Testis (tissue), 2 donors: ENCODE measurements at regions not wholly inside any gene's neighbourhood (a gene's known extent, or its start where the extent isn't known, plus 50 kb on each side); places are given as distances from the start of the nearest gene placed in this dataset.

Experiments used
- DNase-seq: peaks from one replicate; pipeline ENCODE4 v3.0.0-alpha.2; 2019
- H3K27ac ChIP-seq, 2 donors: fragments of 200-600 bp; sonication (generic); one replicate each; pipeline ENCODE4 v1.5.1; 2019
- H3K27me3 ChIP-seq: fragments of 200-600 bp; sonication (generic); one replicate; pipeline ENCODE4 v1.5.1; 2019
- H3K36me3 ChIP-seq: fragments of 200-600 bp; sonication (generic); one replicate; pipeline ENCODE4 v1.5.1; 2017; ENCODE audit warnings: low read depth; ENCODE audit errors: missing control alignments
- H3K4me1 ChIP-seq: fragments of 200-600 bp; sonication (generic); one replicate; pipeline ENCODE4 v1.5.1; 2019
- H3K4me3 ChIP-seq, 2 donors: fragments of 200-600 bp; sonication (generic); one replicate each; pipeline ENCODE4 v1.5.1; 2017 to 2019
- H3K9me3 ChIP-seq: fragments of 200-600 bp; sonication (generic); one replicate; pipeline ENCODE4 v1.5.1; 2017
- POLR2A ChIP-seq: fragments of 450-650 bp; IDR thresholded peaks from one replicate; pipeline ENCODE4 v1.6.1; 2017; ENCODE audit warnings: antibody characterized with exemption, mild to moderate bottlenecking, moderate library complexity
- WGBS, 2 donors: methylation state at CpG; one replicate each; pipeline ENCODE4 v1.1.5; 2018; 5-methylcytosine and 5-hydroxymethylcytosine counted together
- intact Hi-C: fragments of 100-400 bp; cut with DNase I; formaldehyde crosslinking; loops from one replicate; pipeline ENCODE4 v1.15.1; 2023; ENCODE audit warnings: low total_unique reads
- TF ChIP-seq, protein P1 (sequence below), 3 experiments: fragments of 450-650 bp in 2 of 3; fragments of 200-600 bp in 1 of 3; sonication (generic) in 1 of 3; IDR thresholded peaks; one replicate each; pipeline ENCODE4 v1.5.1; 2016 to 2019; ENCODE audit warnings: antibody characterized with exemption in 3 of 3, mild to moderate bottlenecking in 2 of 3, moderate library complexity in 1 of 3

DNA sequence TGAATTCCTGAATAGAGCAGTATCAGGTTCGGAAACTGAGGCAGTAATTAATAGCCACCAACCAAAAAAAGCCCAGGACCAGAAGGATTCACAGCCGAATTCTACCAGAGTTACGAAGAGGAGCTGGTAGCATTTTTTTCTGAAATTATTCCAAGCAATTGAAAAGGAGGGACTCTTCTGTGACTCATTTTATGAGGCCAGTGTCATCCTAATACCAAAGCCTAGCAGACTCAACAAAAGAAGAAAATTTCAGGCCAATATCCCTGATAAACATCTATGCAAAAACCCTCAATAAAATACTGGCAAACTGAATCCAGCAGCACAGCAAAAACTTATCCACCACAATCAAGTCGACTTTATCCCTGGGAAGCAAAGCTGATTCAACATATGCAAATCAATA lies 202.3 kb upstream of the SLC16A7 start:
- no peak for DNase-seq
- no peaks in the 10 kb centered on the region for H3K4me1 ChIP-seq
- H3K27me3 ChIP-seq, result no peaks in the 10 kb centered on the region
- no peaks in the 10 kb centered on the region for H3K9me3 ChIP-seq
- no peaks in the 10 kb centered on the region for H3K36me3 ChIP-seq
- 79 to 89% methylated on average over 4 of the region's 4 CpGs for WGBS, 2 donors
- H3K4me3 ChIP-seq, result no peak overlapping the region
- TF ChIP-seq, protein P1, sequence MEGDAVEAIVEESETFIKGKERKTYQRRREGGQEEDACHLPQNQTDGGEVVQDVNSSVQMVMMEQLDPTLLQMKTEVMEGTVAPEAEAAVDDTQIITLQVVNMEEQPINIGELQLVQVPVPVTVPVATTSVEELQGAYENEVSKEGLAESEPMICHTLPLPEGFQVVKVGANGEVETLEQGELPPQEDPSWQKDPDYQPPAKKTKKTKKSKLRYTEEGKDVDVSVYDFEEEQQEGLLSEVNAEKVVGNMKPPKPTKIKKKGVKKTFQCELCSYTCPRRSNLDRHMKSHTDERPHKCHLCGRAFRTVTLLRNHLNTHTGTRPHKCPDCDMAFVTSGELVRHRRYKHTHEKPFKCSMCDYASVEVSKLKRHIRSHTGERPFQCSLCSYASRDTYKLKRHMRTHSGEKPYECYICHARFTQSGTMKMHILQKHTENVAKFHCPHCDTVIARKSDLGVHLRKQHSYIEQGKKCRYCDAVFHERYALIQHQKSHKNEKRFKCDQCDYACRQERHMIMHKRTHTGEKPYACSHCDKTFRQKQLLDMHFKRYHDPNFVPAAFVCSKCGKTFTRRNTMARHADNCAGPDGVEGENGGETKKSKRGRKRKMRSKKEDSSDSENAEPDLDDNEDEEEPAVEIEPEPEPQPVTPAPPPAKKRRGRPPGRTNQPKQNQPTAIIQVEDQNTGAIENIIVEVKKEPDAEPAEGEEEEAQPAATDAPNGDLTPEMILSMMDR (IDR thresholded peaks at IDR 0.05), result no peak
- no peak for TF ChIP-seq POLR2A
- intact Hi-C loops, result no loop called here
- H3K27ac ChIP-seq, result no peak overlapping the region

DNA sequence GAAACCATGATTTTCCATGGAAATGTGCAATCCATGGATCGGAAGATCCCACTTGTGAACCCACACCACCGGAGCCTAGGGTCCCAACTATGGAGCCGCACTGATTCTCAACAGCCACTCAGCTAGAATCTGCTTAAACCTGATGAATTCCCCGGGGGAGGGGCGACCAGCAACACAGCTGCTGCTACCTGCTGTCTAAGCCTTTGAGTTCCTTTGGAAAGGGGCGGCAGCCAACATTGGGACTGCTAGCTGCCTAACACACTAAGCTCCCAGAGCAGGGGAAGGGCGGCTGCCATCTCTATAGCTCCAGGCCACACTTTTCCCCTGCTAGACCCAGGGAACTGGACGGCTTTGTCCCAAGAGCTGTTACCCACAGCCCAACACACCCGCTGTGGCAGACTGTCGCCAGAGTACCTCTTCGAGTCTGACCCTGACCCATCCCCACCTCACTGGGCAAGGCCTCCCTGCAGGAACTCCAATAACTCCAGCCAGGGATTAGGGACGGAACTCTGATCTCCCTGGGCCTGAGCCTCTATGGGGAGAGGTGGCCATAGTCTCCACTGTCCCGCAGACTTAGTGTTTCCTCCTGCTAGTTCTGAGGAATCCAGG lies 205.8 kb upstream of the SLC16A7 start:
- H3K9me3 ChIP-seq, result no peaks in the 10 kb centered on the region
- H3K27me3 ChIP-seq, result no peaks in the 10 kb centered on the region
- DNase-seq, result no peak
- intact Hi-C loops, result no loop called here
- no peaks in the 10 kb centered on the region for H3K36me3 ChIP-seq
- WGBS, 2 donors, result 90 to 93% methylated on average over 4 to 13 of the region's 13 CpGs
- TF ChIP-seq, protein P1 (IDR thresholded peaks at IDR 0.05), result no peak
- TF ChIP-seq POLR2A, result no peak
- no peaks in the 10 kb centered on the region for H3K4me1 ChIP-seq
- no peak overlapping the region for H3K4me3 ChIP-seq
- H3K27ac ChIP-seq, result no peak overlapping the region

DNA sequence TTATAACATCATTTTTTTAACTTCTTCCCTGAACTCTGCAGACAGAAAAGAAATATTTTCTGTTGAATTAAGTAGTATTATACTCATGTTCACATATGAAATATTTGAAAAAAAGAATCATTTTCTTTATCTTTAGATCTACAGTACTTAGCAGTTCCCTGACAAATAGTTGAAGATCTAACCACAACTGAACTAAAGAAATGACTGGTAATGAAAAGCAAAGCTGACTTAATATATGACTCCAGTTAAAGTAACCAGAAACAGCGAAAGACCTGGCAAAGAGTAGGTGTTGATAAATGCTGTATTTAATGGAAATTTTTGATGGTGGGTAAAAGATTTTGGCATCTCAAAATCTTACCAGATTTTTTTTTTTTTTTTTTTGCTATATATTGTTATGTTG lies 207.1 kb upstream of the SLC16A7 start:
- Histone ChIP-seq H3K9me3 (no peaks in the 10 kb centered on the region), H3K27me3 (no peaks in the 10 kb centered on the region), H3K36me3 (no peaks in the 10 kb centered on the region), H3K27ac (no peak overlapping the region), H3K4me1 (no peaks in the 10 kb centered on the region), H3K4me3 (no peak overlapping the region)
- 82 to 90% methylated on average over 1 of the region's 1 CpG for WGBS, 2 donors
- TF ChIP-seq POLR2A, result no peak
- TF ChIP-seq, protein P1 (IDR thresholded peaks at IDR 0.05), result no peak
- intact Hi-C loops, result no loop called here
- DNase-seq, result no peak

DNA sequence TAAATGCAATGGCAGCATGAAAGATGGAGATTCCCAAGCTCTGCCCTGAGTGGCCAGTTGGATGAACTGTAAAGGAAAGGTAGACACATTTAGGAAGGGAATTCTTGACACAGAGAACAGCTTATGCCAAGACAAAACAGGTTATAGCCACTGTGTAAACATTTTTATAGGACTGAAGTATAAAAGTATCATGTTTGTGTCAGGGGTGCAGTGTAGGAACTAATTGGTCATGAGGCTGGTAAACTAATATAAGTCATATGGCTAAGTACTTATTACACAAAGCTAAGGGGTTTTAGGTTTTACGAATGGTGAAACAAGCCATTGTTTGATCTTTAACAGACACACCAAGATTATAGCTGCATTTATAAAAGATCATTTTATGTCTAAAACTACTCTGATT lies 207.7 kb upstream of the SLC16A7 start:
- no peaks in the 10 kb centered on the region for H3K4me1 ChIP-seq
- H3K9me3 ChIP-seq, result no peaks in the 10 kb centered on the region
- H3K36me3 ChIP-seq, result no peaks in the 10 kb centered on the region
- no peaks in the 10 kb centered on the region for H3K27me3 ChIP-seq
- no peak overlapping the region for H3K4me3 ChIP-seq
- no peak overlapping the region for H3K27ac ChIP-seq
- DNase-seq, result no peak
- TF ChIP-seq POLR2A, result no peak
- TF ChIP-seq, protein P1 (IDR thresholded peaks at IDR 0.05), result no peak
- 89 to 97% methylated on average over 1 of the region's 1 CpG for WGBS, 2 donors
- intact Hi-C loops, result no loop called here

DNA sequence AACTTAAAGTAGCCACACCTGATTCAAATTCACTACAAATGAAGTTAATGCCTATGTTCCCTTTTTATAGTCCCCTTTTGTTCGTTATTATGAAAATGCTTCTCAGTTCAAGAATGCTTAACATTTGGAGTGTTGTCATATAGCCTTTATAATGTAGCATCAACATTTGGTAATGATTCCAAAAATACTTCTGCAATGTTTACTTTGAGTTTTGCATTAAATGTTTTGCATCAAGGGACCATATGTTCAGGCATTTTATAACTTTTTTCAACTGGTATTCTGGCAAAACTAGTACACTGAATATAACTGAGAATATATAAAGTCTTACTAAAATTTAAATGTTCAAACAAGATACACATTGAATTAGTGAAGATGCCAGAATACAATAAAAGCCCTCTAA lies 209.6 kb upstream of the SLC16A7 start:
- Histone ChIP-seq H3K27ac (no peak overlapping the region), H3K4me3 (no peak overlapping the region), H3K27me3 (no peaks in the 10 kb centered on the region), H3K36me3 (no peaks in the 10 kb centered on the region), H3K4me1 (no peaks in the 10 kb centered on the region), H3K9me3 (no peaks in the 10 kb centered on the region)
- intact Hi-C loops, result no loop called here
- WGBS, 2 donors, result 89 to 93% methylated on average over 1 of the region's 1 CpG
- DNase-seq, result no peak
- TF ChIP-seq, protein P1 (IDR thresholded peaks at IDR 0.05), result no peak
- TF ChIP-seq POLR2A, result no peak
